ENCODE measurements at regions not wholly inside any gene's neighbourhood (a gene's known extent, or its start where the extent isn't known, plus 50 kb on each side); places are given as distances from the start of the nearest gene placed in this dataset.

- DNase-seq (ENCODE audit: low read depth in 1 of 2, low spot score in 2 of 2), result no peak
- H4K20me1 ChIP-seq (replicated peaks in 1 of 2; ENCODE audit: control insufficient read depth in 1 of 2, insufficient read depth in 2 of 2, low read length in 2 of 2), result peaks cover 9 to 13% of the 10 kb centered on the region in 2 experiments
- POLR2A ChIA-PET (ENCODE audit: partially characterized antibody), result interaction anchor here (0.6 to 6.1 kb wide), 2 partner anchors 20 to 22 kb away, joined by 3 to 33 read pairs; no protein-coding TSS in a partner anchor
- TF ChIP-seq CHD2 (IDR thresholded peaks at IDR 0.05; ENCODE audit: low read length) (no peak), SAP30 (IDR thresholded peaks at IDR 0.05; ENCODE audit: insufficient read depth, insufficient replicate concordance, low read length) (no peak), CTCF (IDR thresholded peaks at IDR 0.05; ENCODE audit: control extremely low read depth in 1 of 3, insufficient read depth in 1 of 3, low read depth in 1 of 3, low read length in 3 of 3) (no peak), CBX5 (IDR thresholded peaks at IDR 0.05; ENCODE audit: low read depth, low read length) (no peak), BRCA1 (IDR thresholded peaks at IDR 0.05; ENCODE audit: low read depth, low read length) (no peak)
Observed at GRCh38 chr17:77473615-77474226, 333.0 kb downstream of the SEC14L1 start.

More at GRCh38 chr17:77473615-77474226, 333.0 kb downstream of the SEC14L1 start:
- Histone ChIP-seq H3K4me3 (ENCODE audit: extremely low read depth in 1 of 4, insufficient read depth in 2 of 4, low read depth in 3 of 4, low read length in 4 of 4) (no peak overlapping the region), H3K27me3 (replicated peaks in 1 of 4; ENCODE audit: control insufficient read depth in 3 of 4, extremely low read depth in 1 of 4, insufficient read depth in 3 of 4, low read length in 3 of 4) (no peaks in the 10 kb centered on the region), H3K4me1 (replicated peaks in 1 of 4; ENCODE audit: control insufficient read depth in 3 of 4, insufficient read depth in 4 of 4, low read length in 3 of 4) (peaks cover 26 to 71% (median 42%) of the 10 kb centered on the region in 4 experiments), H3K9ac (replicated peaks in 1 of 4; ENCODE audit: extremely low read depth in 1 of 4, low read depth in 3 of 4, low read length in 3 of 4) (no peak overlapping the region), H3K27ac (ENCODE audit: low read depth, low read length) (no peak overlapping the region), H3K79me2 (ENCODE audit: control insufficient read depth in 1 of 2, insufficient read depth in 2 of 2, low read length in 2 of 2) (peaks cover 6 to 77% of the 10 kb centered on the region in 2 experiments), H2AFZ (ENCODE audit: low read length) (no peak overlapping the region), H3K23ac (ENCODE audit: insufficient read length) (no peak overlapping the region), H4K8ac (ENCODE audit: extremely low read depth, insufficient read depth, low read length) (no peak overlapping the region), H3K23me2 (ENCODE audit: low read depth, low read length) (peaks cover 11% of the 10 kb centered on the region; the same call in 1 of the 2 replicates), H3K79me1 (ENCODE audit: low read depth, low read length) (peaks cover 35% of the 10 kb centered on the region), H4K91ac (replicated peaks; ENCODE audit: insufficient read length, low read length) (no peak overlapping the region), H2BK12ac (ENCODE audit: low read depth, low read length) (no peak overlapping the region), H4K5ac (ENCODE audit: insufficient read length, low read depth, low read length) (no peak overlapping the region), H2BK120ac (replicated peaks; ENCODE audit: low read depth, low read length) (no peak overlapping the region), H3K4ac (replicated peaks; ENCODE audit: insufficient read length, low read depth, low read length) (no peak overlapping the region), H3K4me2 (ENCODE audit: insufficient read depth in 1 of 2, low read depth in 2 of 2, low read length in 2 of 2) (no peak overlapping the region), H2AK5ac (ENCODE audit: low read depth, low read length) (no peak overlapping the region), H3K36me3 (ENCODE audit: control insufficient read depth in 2 of 4, insufficient read depth in 4 of 4, low read length in 3 of 4) (peaks cover 0 to 6% (median 2%) of the 10 kb centered on the region in 4 experiments; a peak in 4 of 8 replicates), H2BK5ac (ENCODE audit: low read depth, low read length) (no peak overlapping the region), H2BK15ac (ENCODE audit: low read length) (peak overlapping the region; percentile 40; the same call in 1 of the 2 replicates), H2BK20ac (ENCODE audit: low read length) (0 out of 2 replicates have a peak overlapping the region, but pooled peaks have one; percentile 48), H3K14ac (ENCODE audit: insufficient read length) (no peak overlapping the region), H3K18ac (ENCODE audit: extremely low read depth, low read length) (peak overlapping the region; percentile 83), H3K9me3 (ENCODE audit: insufficient read depth in 2 of 2, low read depth in 1 of 2, low read length in 1 of 2) (no peaks in the 10 kb centered on the region), H3K56ac (replicated peaks; ENCODE audit: insufficient read length, low read depth, low read length) (no peak overlapping the region)
- 88% methylated on average over 6 of the region's 6 CpGs; no CpG with 5 or more reads in 1 of the 2 experiments for WGBS, 2 experiments (ENCODE audit: extremely low coverage in 1 of 2, insufficient coverage in 1 of 2, insufficient read length in 1 of 2, insufficient replicate concordance in 2 of 2, low coverage in 1 of 2, low lambda C conversion rate in 2 of 2, missing lambda C conversion rate in 1 of 2)
- CTCF ChIA-PET (ENCODE audit: partially characterized antibody), result interaction anchor here (0.9 to 3.2 kb wide), 5 partner anchors 8 to 44 kb away, joined by 4 to 14 read pairs (median 9); no protein-coding TSS in a partner anchor
- no peak for FAIRE-seq
